SK-N-SH treated with all-trans-retinoic acid at 6 μM for 48 hours (cell line): ENCODE measurements at regions not wholly inside any gene's neighbourhood (a gene's known extent, or its start where the extent isn't known, plus 50 kb on each side); places are given as distances from the start of the nearest gene placed in this dataset.

Source experiments
- CREB5 ChIP-seq: fragments of 250-450 bp; sonication (Bioruptor Pico); IDR thresholded peaks from 2 replicates; pipeline ENCODE4 v1.5.1; 2020; ENCODE audit warnings: low read depth, mild to moderate bottlenecking, moderate library complexity
- POU6F1 ChIP-seq: fragments of 250-450 bp; sonication (Bioruptor Pico); IDR thresholded peaks from 2 replicates; pipeline ENCODE4 v1.8.0; 2021; ENCODE audit warnings: low read depth, mild to moderate bottlenecking, moderate library complexity, borderline replicate concordance
- SNAI2 ChIP-seq: fragments of 250-450 bp; sonication (Bioruptor Pico); IDR thresholded peaks from 2 replicates; pipeline ENCODE4 v1.5.0; 2020; ENCODE audit warnings: mild to moderate bottlenecking, moderate library complexity
- TSHZ2 ChIP-seq: fragments of 250-450 bp; sonication (Bioruptor Pico); IDR thresholded peaks from 2 replicates; pipeline ENCODE4 v1.5.0; 2020; ENCODE audit warnings: mild to moderate bottlenecking, moderate library complexity
- ZFP3 ChIP-seq: fragments of 250-450 bp; sonication (Bioruptor Pico); IDR thresholded peaks from 2 replicates; pipeline ENCODE4 v1.5.0; 2020; ENCODE audit warnings: mild to moderate bottlenecking, moderate library complexity
- ZFP30 ChIP-seq: fragments of 450-650 bp; formaldehyde crosslinking; IDR thresholded peaks from 2 replicates; pipeline ENCODE4 v1.5.0; 2022; ENCODE audit warnings: mild to moderate bottlenecking, moderate library complexity
- ZNF565 ChIP-seq: fragments of 450-650 bp; formaldehyde crosslinking; conservative IDR thresholded peaks from 2 replicates; pipeline ENCODE4 v1.5.0; 2020; ENCODE audit warnings: low read depth, mild to moderate bottlenecking, moderate library complexity
- ZNF70 ChIP-seq: fragments of 450-650 bp; formaldehyde crosslinking; IDR thresholded peaks from 2 replicates; pipeline ENCODE4 v1.5.0; 2020; ENCODE audit warnings: mild to moderate bottlenecking, moderate library complexity
- ZNF8 ChIP-seq: fragments of 450-650 bp; formaldehyde crosslinking; IDR thresholded peaks from 2 replicates; pipeline ENCODE4 v1.5.0; 2020; ENCODE audit warnings: mild to moderate bottlenecking, moderate library complexity

GRCh38 chr4:100839712-100840111 lies 321.9 kb upstream of the EMCN start:
- TF ChIP-seq ZNF565 (CRISPR knock-in tag) (no peak), ZNF70 (CRISPR knock-in tag) (no peak), ZFP30 (no peak), TSHZ2 (CRISPR knock-in tag) (no peak), ZFP3 (CRISPR knock-in tag) (no peak), CREB5 (no peak), SNAI2 (CRISPR knock-in tag) (no peak), ZNF8 (CRISPR knock-in tag) (no peak), POU6F1 (no peak)
